PC-9 (cell line): ENCODE measurements at regions not wholly inside any gene's neighbourhood (a gene's known extent, or its start where the extent isn't known, plus 50 kb on each side); places are given as distances from the start of the nearest gene placed in this dataset.

Experiments
- BruUV-seq: library from RNA; stranded (reverse); fragments of 400-500 nt; replicated peaks from 2 replicates; lab custom pipeline; 2021; lab: Mats Ljungman, UMichigan
- CTCF ChIA-PET: fragments of 300-600 bp; sonication (Branson Sonifier 250); formaldehyde crosslinking; loops from one replicate; lab custom pipeline; 2022; ENCODE audit warnings: antibody characterized with exemption; lab: Charles Lee
- POLR2A ChIA-PET: fragments of 300-600 bp; sonication (Branson Sonifier 250); formaldehyde crosslinking; loops from one replicate; lab custom pipeline; 2022; ENCODE audit warnings: antibody characterized with exemption; ENCODE audit not compliant: unreplicated experiment; lab: Charles Lee
- DNase-seq, 2 experiments: peaks; one replicate each; pipeline versions ENCODE4 v3.0.0 to v3.0.0-alpha.2; 2015 to 2022; ENCODE audit warnings: mixed read lengths in 1 of 2
- H2AFZ ChIP-seq: fragments of 200-600 bp; sonication (generic); 2 replicates; pipeline ENCODE4 v1.8.1; 2017; ENCODE audit warnings: antibody characterized with exemption
- H3F3A ChIP-seq: fragments of 200-600 bp; sonication (generic); 2 replicates; pipeline ENCODE4 v1.8.1; 2017; ENCODE audit warnings: antibody characterized with exemption, mild to moderate bottlenecking, low read depth; ENCODE audit not compliant: insufficient read depth
- H3K27ac ChIP-seq: fragments of 200-600 bp; sonication (generic); 2 replicates; pipeline ENCODE4 v1.6.1; 2016; ENCODE audit warnings: mixed run types
- H3K27me3 ChIP-seq: fragments of 200-600 bp; sonication (generic); 2 replicates; pipeline ENCODE4 v1.6.1; 2016; ENCODE audit warnings: low read depth, mixed run types; ENCODE audit not compliant: insufficient read depth
- H3K36me3 ChIP-seq: fragments of 200-600 bp; sonication (generic); 2 replicates; pipeline ENCODE4 v1.6.1; 2016; ENCODE audit warnings: low read depth, mixed run types
- H3K4me1 ChIP-seq: fragments of 200-600 bp; sonication (generic); replicated peaks from 2 replicates; pipeline ENCODE4 v1.6.1; 2016; ENCODE audit warnings: mixed run types; ENCODE audit not compliant: insufficient read depth
- H3K4me2 ChIP-seq: fragments of 200-600 bp; sonication (generic); 2 replicates; pipeline ENCODE4 v1.6.1; 2017; ENCODE audit warnings: mixed run types
- H3K4me3 ChIP-seq: fragments of 200-600 bp; sonication (generic); 2 replicates; pipeline ENCODE4 v1.6.1; 2016; ENCODE audit warnings: mixed run types
- H3K79me2 ChIP-seq: fragments of 200-600 bp; sonication (generic); 2 replicates; pipeline ENCODE4 v1.6.1; 2017; ENCODE audit warnings: low read depth, mixed run types
- H3K9me2 ChIP-seq: fragments of 200-600 bp; sonication (generic); 2 replicates; pipeline ENCODE4 v1.8.1; 2017; ENCODE audit warnings: mild to moderate bottlenecking; ENCODE audit not compliant: insufficient read depth
- H3K9me3 ChIP-seq: fragments of 200-600 bp; sonication (generic); 2 replicates; pipeline ENCODE4 v1.8.1; 2016; ENCODE audit warnings: low read depth; ENCODE audit not compliant: insufficient read depth
- H4K20me1 ChIP-seq: fragments of 200-600 bp; sonication (generic); 2 replicates; pipeline ENCODE4 v1.8.1; 2017; ENCODE audit not compliant: insufficient read depth
- EZH2 ChIP-seq: fragments of 200-600 bp; sonication (generic); IDR thresholded peaks from 2 replicates; pipeline ENCODE4 v1.8.0; 2017; ENCODE audit warnings: antibody characterized with exemption, low read depth
- intact Hi-C: fragments of 100-400 bp; cut with micrococcal nuclease; formaldehyde crosslinking; loops from one replicate; pipeline ENCODE4 v1.10.0; 2022; ENCODE audit not compliant: unreplicated experiment
- TF ChIP-seq, protein P1 (sequence below): fragments of 200-600 bp; sonication (generic); conservative IDR thresholded peaks from 2 replicates; pipeline ENCODE4 v1.6.1; 2017; ENCODE audit warnings: mixed run types, antibody characterized with exemption, mild to moderate bottlenecking, moderate library complexity

DNA sequence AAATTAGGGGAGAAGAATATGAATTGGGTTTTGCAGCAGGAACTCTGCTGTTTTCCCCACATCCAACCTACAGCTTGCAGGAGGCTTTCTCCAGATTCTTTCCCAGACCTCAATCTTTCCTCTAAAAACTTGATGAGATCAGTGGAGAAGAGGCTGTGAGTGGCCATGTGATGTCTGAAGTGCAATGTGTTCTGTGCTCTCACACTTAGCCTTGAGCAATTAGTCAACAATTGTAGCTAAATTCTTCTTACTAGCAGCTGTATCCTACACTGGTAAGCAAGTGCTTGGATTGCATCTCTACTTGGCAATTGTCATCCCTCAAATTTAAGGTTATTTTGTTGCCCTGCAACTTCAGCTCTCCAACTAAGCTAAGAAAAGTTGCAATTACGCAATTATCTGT is 807.3 kb upstream of the RGS18 start:
- Histone ChIP-seq H3K79me2 (no peaks in the 10 kb centered on the region), H4K20me1 (no peaks in the 10 kb centered on the region), H3K4me3 (no peak overlapping the region), H3K4me2 (no peak overlapping the region), H3K9me2 (no peaks in the 10 kb centered on the region; the same call in 1 of the 2 replicates), H3K36me3 (no peaks in the 10 kb centered on the region), H3F3A (no peaks in the 10 kb centered on the region), H3K9me3 (no peaks in the 10 kb centered on the region), H2AFZ (no peak overlapping the region), H3K4me1 (no peaks in the 10 kb centered on the region), H3K27me3 (no peaks in the 10 kb centered on the region), H3K27ac (no peak overlapping the region)
- intact Hi-C loops, result no loop called here
- POLR2A ChIA-PET, result no interaction called here
- CTCF ChIA-PET, result no interaction called here
- BruUV-seq, result no TSS peak
- no peak for DNase-seq
- no peak for TF ChIP-seq EZH2

DNA sequence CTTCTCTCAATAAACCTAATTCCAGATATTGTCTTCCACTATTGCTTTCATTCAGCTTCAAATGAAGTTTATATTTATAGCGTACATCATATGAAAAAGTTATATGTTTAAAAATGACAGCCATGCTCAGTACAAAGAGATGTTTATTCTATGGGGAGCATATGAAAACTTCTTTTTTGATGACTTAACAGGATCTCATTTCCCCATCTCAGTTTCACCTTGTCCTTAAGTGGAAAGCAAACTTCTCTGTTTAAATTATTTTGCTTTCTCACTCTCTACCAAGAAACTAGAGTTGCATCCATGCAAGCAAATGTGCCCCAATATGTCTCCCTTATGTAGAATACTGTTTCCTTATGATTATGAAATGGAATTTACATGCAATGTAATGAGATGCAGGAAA is 799.5 kb upstream of the RGS18 start:
- Histone ChIP-seq H3K4me3 (no peak overlapping the region), H3K9me2 (no peaks in the 10 kb centered on the region; the same call in 1 of the 2 replicates), H3K27me3 (no peaks in the 10 kb centered on the region), H3K36me3 (no peaks in the 10 kb centered on the region), H2AFZ (no peak overlapping the region), H3K4me2 (no peak overlapping the region), H3K4me1 (no peaks in the 10 kb centered on the region), H4K20me1 (no peaks in the 10 kb centered on the region), H3K9me3 (no peaks in the 10 kb centered on the region), H3F3A (no peaks in the 10 kb centered on the region), H3K27ac (no peak overlapping the region), H3K79me2 (no peaks in the 10 kb centered on the region)
- no peak for DNase-seq
- no TSS peak for BruUV-seq
- no peak for TF ChIP-seq EZH2
- TF ChIP-seq, protein P1, sequence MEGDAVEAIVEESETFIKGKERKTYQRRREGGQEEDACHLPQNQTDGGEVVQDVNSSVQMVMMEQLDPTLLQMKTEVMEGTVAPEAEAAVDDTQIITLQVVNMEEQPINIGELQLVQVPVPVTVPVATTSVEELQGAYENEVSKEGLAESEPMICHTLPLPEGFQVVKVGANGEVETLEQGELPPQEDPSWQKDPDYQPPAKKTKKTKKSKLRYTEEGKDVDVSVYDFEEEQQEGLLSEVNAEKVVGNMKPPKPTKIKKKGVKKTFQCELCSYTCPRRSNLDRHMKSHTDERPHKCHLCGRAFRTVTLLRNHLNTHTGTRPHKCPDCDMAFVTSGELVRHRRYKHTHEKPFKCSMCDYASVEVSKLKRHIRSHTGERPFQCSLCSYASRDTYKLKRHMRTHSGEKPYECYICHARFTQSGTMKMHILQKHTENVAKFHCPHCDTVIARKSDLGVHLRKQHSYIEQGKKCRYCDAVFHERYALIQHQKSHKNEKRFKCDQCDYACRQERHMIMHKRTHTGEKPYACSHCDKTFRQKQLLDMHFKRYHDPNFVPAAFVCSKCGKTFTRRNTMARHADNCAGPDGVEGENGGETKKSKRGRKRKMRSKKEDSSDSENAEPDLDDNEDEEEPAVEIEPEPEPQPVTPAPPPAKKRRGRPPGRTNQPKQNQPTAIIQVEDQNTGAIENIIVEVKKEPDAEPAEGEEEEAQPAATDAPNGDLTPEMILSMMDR, result no peak
- ChIA-PET CTCF (no interaction called here), POLR2A (no interaction called here)
- intact Hi-C loops, result no loop called here

DNA sequence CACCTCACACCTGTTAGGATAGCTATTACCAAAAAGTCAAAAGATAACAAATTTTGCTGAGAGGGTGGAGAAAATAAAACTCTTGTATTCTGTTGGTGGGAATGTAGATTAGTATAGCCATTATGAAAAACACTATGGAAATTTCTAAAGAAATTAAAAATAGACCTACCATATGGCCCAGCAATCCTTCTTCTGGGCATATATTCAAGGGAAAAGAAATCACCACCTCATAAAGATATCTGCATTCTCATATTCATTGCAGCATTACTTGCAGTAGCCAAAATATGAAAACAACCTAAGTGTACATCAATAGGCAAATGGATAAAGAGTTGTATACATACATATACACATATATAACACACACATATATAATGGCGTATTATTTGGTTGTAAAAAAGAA is 791.6 kb upstream of the RGS18 start:
- no peaks in the 10 kb centered on the region for H3F3A ChIP-seq
- ChIA-PET CTCF (no interaction called here), POLR2A (no interaction called here)
- H3K4me1 ChIP-seq, result no peaks in the 10 kb centered on the region
- no peak overlapping the region for H3K27ac ChIP-seq
- no peaks in the 10 kb centered on the region for H3K9me3 ChIP-seq
- intact Hi-C loops, result no loop called here
- H2AFZ ChIP-seq, result no peak overlapping the region
- no peaks in the 10 kb centered on the region for H3K79me2 ChIP-seq
- H3K4me3 ChIP-seq, result no peak overlapping the region
- BruUV-seq, result no TSS peak
- H3K27me3 ChIP-seq, result no peaks in the 10 kb centered on the region
- H3K9me2 ChIP-seq, result no peaks in the 10 kb centered on the region
- TF ChIP-seq, protein P1, result no peak
- TF ChIP-seq EZH2, result no peak
- H3K4me2 ChIP-seq, result no peak overlapping the region
- H3K36me3 ChIP-seq, result no peaks in the 10 kb centered on the region
- no peaks in the 10 kb centered on the region for H4K20me1 ChIP-seq
- DNase-seq, result no peak
